LNCAP (cell line): ENCODE measurements at regions not wholly inside any gene's neighbourhood (a gene's known extent, or its start where the extent isn't known, plus 50 kb on each side); places are given as distances from the start of the nearest gene placed in this dataset.

ENCODE experiments used
- TF ChIP-seq, protein P1 (sequence below): fragments of 450-650 bp; IDR thresholded peaks from 2 replicates; pipeline ENCODE4 v1.5.1; 2017; ENCODE audit warnings: mild to moderate bottlenecking

DNA sequence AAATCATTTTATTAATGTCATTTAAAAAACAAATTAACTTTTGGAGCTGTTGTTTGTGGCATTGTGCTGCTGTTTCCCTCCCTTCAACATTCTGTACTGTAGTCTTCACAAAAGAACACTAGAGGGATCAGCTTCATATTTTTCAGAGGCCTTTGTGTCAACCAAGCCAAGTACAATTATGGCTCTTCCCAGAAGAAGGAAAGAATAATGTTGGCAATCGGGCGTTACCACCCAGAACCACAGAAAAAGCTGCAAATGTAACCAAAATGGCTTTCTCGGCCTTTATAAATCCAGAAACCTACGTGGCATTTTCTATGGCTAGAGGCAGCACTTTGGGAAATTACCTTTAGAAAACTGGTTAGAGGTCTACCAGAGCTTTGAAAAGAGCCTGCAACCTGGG lies 98.8 kb upstream of the COL1A2 start:
- TF ChIP-seq, protein P1, sequence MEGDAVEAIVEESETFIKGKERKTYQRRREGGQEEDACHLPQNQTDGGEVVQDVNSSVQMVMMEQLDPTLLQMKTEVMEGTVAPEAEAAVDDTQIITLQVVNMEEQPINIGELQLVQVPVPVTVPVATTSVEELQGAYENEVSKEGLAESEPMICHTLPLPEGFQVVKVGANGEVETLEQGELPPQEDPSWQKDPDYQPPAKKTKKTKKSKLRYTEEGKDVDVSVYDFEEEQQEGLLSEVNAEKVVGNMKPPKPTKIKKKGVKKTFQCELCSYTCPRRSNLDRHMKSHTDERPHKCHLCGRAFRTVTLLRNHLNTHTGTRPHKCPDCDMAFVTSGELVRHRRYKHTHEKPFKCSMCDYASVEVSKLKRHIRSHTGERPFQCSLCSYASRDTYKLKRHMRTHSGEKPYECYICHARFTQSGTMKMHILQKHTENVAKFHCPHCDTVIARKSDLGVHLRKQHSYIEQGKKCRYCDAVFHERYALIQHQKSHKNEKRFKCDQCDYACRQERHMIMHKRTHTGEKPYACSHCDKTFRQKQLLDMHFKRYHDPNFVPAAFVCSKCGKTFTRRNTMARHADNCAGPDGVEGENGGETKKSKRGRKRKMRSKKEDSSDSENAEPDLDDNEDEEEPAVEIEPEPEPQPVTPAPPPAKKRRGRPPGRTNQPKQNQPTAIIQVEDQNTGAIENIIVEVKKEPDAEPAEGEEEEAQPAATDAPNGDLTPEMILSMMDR: no peak

DNA sequence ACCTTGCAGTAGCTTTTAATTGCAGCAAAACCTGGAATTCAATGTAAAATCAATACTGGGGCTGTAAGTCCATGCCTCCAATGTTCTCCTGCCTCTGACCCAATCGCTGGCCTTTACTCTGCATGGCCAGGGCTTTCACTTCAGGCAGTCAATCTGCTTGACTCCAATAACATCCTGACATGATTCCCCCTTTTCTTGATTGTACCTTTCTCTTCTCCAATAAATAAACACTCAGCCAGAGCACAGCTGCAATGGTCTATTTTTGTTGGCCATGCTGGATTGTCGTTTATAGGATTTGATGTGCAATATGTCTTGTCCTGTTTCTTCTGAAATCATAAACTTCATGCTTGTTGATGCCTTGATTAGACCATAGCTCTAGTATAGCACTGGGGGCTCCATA lies 97.8 kb upstream of the COL1A2 start:
- TF ChIP-seq, protein P1: no peak

DNA sequence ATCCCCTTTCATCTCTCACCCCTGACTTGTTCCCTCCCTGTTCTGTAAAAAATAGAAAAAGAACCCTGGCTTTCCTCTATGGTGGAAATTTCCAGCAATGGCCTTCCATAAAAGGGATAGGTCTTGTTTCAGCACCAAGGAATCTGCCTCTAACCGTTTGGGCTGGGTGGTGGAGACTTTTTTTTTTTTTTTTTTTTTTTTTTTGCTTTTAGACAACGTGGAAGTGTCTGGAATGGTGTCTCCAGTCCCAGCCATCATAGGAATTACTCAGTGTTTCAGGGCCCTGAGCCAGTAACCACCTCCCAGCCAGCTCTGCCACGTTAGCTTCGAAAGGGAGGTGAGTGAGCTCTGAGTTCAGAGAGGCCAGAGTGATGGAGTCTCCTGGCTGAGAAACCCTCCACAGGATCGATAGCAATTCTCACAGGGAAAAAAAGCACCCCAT lies 97.3 kb upstream of the COL1A2 start:
- TF ChIP-seq, protein P1: no peak

DNA sequence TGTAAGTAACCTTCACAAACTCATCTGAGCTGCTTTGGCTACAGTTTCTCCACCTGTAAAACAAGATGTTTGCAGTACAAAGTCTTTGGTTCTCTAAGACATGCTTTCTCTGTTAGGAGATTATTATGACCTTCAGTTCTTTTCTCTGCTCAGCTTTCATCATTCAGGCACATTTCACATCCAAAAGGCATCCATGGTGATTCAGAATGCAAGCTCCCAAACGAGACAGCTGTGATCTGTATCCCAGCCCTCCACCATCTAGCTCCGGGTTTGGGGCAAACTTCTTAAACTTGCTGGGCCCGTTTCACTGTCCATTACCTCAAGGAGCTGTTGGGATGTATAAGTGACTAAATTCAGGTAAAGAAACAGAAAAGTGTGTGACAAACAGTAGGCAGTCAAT lies 95.8 kb upstream of the COL1A2 start:
- TF ChIP-seq, protein P1: no peak

DNA sequence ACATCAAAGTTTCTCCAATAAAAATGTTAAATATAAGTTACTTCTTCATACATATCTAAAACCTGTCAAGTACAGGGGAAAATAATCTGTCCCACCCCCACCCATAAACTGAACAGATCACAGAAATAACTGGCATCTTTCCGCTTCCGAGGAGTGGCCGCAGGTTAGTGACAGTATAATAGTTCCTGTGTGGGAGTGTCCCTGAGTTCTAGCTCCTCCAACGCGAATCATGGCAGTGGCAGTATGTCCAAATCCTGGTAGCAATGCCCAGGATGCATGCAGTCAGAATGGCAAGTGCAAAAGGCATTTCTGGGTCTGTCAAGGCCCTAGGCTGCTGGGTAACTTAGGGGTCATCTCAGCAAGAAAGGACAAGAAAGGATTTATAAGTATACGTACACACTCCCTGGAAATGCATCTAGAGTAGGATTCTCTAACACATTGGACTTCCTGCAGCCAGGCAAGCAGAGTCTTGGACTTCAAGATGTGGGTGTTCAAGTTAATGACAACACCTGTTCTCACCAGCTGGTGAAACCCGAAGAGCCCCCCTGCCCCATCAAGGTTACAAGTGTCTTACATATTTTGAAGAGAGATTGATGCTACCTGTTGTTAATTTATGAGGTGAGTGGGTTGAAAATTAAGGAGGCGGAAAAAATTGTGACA lies 94.4 kb upstream of the COL1A2 start:
- TF ChIP-seq, protein P1: no peak

DNA sequence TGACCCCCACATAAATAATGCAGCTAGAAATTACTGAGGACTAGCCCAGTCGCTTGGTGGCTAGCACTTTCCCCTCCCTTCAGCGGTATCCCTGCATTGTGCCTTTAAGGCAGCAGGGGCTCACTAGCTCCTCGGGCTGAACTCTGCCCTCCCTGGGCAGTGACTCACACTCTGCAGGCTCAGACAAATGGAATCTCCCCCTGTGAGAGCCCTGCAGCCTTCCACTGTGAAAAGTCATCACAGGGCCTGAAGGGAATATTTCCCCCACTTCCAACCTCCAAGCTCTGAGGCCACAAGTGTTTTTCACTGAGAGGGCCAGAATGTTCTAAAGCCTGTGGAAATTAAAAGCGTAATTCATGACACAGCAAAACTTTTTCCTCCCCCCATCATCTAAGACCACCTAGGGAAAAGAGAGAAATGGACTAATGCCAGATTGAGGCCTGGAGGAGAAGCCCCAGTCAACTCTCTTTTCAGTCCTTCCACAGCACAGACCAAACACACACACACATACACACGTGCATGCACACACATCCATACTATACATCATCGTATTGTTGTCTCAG lies 93.6 kb upstream of the COL1A2 start:
- TF ChIP-seq, protein P1: no peak

DNA sequence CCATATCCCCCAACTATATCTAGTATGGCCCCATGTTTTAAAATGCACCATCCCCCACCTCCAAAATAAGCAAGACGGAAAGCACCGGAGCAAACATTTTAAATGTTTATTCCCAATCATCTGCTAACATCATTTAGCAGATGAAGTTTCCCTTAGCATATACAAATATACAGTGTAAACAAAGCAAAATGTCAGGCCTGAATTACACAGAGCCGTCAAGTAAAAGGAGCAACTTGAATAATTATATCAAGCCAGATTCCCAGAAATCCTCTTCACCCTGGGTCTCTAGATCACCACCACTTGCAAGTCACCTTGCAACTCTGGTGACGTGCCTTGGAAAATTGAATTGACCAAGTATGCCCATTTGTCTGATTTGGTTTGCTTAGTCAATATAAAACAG lies 91.6 kb upstream of the COL1A2 start:
- TF ChIP-seq, protein P1: no peak
